ENCODE measurements at regions not wholly inside any gene's neighbourhood (a gene's known extent, or its start where the extent isn't known, plus 50 kb on each side); places are given as distances from the start of the nearest gene placed in this dataset.

- TF ChIP-seq ARID5B (CRISPR knock-in tag; IDR thresholded peaks at IDR 0.05) = peak; percentile 89; the same call in 1 of the 2 replicates
- no peak for TF ChIP-seq CBX2 (IDR thresholded peaks at IDR 0.05; ENCODE audit: low read depth, low read length)
- no peak for TF ChIP-seq CBX2 (CRISPR knock-in tag; IDR thresholded peaks at IDR 0.05; ENCODE audit: low read depth)
- no peak for TF ChIP-seq ZNF552 (CRISPR knock-in tag; IDR thresholded peaks at IDR 0.05; ENCODE audit: borderline replicate concordance)
- TF ChIP-seq ZNF614 (CRISPR knock-in tag; IDR thresholded peaks at IDR 0.05; ENCODE audit: borderline replicate concordance) = peak; percentile 58; the same call in 1 of the 2 replicates
- peak; percentile 96 for TF ChIP-seq GATA4 (IDR thresholded peaks at IDR 0.05; ENCODE audit: borderline replicate concordance, low read depth)
- TF ChIP-seq EZH2 (conservative IDR thresholded peaks at IDR 0.05; ENCODE audit: low read depth, low read length) = no peak
- TF ChIP-seq ATF7 (IDR thresholded peaks at IDR 0.05) = no peak
- TF ChIP-seq ATF7 (CRISPR knock-in tag; IDR thresholded peaks at IDR 0.05) = peak; percentile 67; the same call in 1 of the 2 replicates
- TF ChIP-seq FOXO1 (CRISPR knock-in tag; IDR thresholded peaks at IDR 0.05) = peak; percentile 92
- TF ChIP-seq ZNF12 (CRISPR knock-in tag; IDR thresholded peaks at IDR 0.05) = peak; percentile 18; the same call in 1 of the 2 replicates
- peak; percentile 94 for TF ChIP-seq ISL2 (CRISPR knock-in tag; IDR thresholded peaks at IDR 0.05)
- peak; percentile 67 for TF ChIP-seq ZEB1 (IDR thresholded peaks at IDR 0.05; ENCODE audit: insufficient replicate concordance, low read depth)
- peak; percentile 51; the same call in 1 of the 2 replicates for TF ChIP-seq ZNF792 (CRISPR knock-in tag; IDR thresholded peaks at IDR 0.05)
- TF ChIP-seq, protein P1, sequence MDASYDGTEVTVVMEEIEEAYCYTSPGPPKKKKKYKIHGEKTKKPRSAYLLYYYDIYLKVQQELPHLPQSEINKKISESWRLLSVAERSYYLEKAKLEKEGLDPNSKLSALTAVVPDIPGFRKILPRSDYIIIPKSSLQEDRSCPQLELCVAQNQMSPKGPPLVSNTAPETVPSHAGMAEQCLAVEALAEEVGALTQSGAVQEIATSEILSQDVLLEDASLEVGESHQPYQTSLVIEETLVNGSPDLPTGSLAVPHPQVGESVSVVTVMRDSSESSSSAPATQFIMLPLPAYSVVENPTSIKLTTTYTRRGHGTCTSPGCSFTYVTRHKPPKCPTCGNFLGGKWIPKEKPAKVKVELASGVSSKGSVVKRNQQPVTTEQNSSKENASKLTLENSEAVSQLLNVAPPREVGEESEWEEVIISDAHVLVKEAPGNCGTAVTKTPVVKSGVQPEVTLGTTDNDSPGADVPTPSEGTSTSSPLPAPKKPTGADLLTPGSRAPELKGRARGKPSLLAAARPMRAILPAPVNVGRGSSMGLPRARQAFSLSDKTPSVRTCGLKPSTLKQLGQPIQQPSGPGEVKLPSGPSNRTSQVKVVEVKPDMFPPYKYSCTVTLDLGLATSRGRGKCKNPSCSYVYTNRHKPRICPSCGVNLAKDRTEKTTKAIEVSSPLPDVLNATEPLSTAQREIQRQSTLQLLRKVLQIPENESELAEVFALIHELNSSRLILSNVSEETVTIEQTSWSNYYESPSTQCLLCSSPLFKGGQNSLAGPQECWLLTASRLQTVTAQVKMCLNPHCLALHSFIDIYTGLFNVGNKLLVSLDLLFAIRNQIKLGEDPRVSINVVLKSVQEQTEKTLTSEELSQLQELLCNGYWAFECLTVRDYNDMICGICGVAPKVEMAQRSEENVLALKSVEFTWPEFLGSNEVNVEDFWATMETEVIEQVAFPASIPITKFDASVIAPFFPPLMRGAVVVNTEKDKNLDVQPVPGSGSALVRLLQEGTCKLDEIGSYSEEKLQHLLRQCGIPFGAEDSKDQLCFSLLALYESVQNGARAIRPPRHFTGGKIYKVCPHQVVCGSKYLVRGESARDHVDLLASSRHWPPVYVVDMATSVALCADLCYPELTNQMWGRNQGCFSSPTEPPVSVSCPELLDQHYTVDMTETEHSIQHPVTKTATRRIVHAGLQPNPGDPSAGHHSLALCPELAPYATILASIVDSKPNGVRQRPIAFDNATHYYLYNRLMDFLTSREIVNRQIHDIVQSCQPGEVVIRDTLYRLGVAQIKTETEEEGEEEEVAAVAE (CRISPR knock-in tag; IDR thresholded peaks at IDR 0.05; ENCODE audit: borderline replicate concordance) = no peak
- TF ChIP-seq KDM6A (CRISPR knock-in tag; IDR thresholded peaks at IDR 0.05; ENCODE audit: low read depth) = peak; percentile 69
- peak; percentile 36; the same call in 1 of the 2 replicates for TF ChIP-seq CEBPG (CRISPR knock-in tag; IDR thresholded peaks at IDR 0.05)
- no peak for TF ChIP-seq EED (CRISPR knock-in tag; IDR thresholded peaks at IDR 0.05)
- TF ChIP-seq YY1 (IDR thresholded peaks at IDR 0.05; ENCODE audit: insufficient read depth, insufficient replicate concordance, low read depth, low read length) = peak; percentile 18
Observed at GRCh38 chr6:40899684-40900155, 139.3 kb downstream of the UNC5CL start (continued).
